ENCODE measurements at regions not wholly inside any gene's neighbourhood (a gene's known extent, or its start where the extent isn't known, plus 50 kb on each side); places are given as distances from the start of the nearest gene placed in this dataset.
"Not testable (repeated sequence)": the region's sequence is repeated elsewhere in the genome, so short reads cannot be mapped to it uniquely, and the experiment has no call there.

DNA sequence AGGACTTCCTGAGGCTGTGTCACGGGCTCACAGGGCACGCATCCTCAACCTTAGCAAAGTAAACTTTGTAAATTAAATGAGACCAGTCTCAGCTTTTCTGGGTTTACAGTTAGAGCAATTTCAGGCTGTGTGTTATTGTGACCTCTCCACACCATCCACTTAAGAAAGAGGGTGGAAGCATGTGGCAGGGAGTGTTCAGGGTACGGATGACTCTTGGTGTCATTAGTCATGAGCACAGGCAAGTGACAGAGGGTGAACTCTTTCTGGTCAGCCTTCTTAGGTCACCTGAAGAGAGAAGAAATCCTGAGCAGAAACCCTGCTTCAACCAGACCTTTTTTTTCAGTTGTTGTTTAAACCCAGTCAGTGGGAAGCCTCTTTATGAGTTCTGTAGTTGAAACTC, 207.9 kb downstream of the ICOS start:
- intact Hi-C loops (cut with DNase I) = loop anchor here (2.0 to 10.0 kb wide), 3 partner anchors 550 to 1783 kb away; no protein-coding TSS in a partner anchor

GRCh38 chr2:204145263-204145751, 208.7 kb downstream of the ICOS start:
- 3 to 5% methylated on average over 13 of the region's 13 CpGs for WGBS, 2 donors
- Histone ChIP-seq H3K4me3 (peak overlapping the region; percentile 18 to 41 (median 34)), H3K27ac (peak overlapping the region in 3 of 4 donors; percentile 20 to 35 (median 24)), H3K27me3 (no peaks in the 10 kb centered on the region), H3K4me1 (no peaks in the 10 kb centered on the region), H3K9me3 (no peaks in the 10 kb centered on the region), H3K36me3 (no peaks in the 10 kb centered on the region)
- intact Hi-C loops (cut with DNase I) = loop anchor here (2.0 to 10.0 kb wide), 3 partner anchors 167 to 1533 kb away; no protein-coding TSS in a partner anchor
- no peak for TF ChIP-seq POLR2AphosphoS5 (IDR thresholded peaks at IDR 0.05)
- TF ChIP-seq POLR2A (IDR thresholded peaks at IDR 0.05) = no peak
- peak; percentile 77 to 95 (median 83) for TF ChIP-seq CTCF (IDR thresholded peaks at IDR 0.05)
- DNase-seq = peak; percentile 88

More for the DNA sequence above, 207.9 kb downstream of the ICOS start:
- Histone ChIP-seq H3K4me1 (no peaks in the 10 kb centered on the region), H3K27me3 (no peaks in the 10 kb centered on the region), H3K4me3 (no peak overlapping the region), H3K36me3 (no peaks in the 10 kb centered on the region), H3K9me3 (no peaks in the 10 kb centered on the region), H3K27ac (no peak overlapping the region)
- DNase-seq = no peak
- WGBS, 2 donors = 92 to 94% methylated on average over 3 of the region's 3 CpGs
- TF ChIP-seq CTCF (IDR thresholded peaks at IDR 0.05) (no peak), POLR2A (IDR thresholded peaks at IDR 0.05) (no peak), EP300 (IDR thresholded peaks at IDR 0.05) (no peak), POLR2AphosphoS5 (IDR thresholded peaks at IDR 0.05) (no peak)

DNA sequence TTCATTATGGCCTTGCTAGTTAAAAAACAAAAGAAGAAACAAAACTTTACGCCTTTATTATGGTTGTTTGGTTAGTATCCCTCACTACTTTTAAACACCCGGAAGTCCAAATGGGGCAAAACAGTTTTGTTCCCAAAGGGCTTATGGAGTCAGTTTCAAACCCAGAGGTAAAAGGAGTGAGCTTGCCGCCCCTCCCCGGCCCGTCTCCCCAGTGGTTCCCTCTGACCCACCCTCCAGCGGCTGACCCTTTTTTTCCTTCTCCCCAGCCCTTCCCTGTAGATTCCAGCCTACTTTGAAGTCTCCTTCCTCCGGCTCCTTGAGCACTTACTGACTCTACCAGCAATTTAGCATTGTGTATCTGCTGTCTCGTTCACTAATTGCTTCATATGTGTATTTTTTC, 209.2 kb downstream of the ICOS start:
- Histone ChIP-seq H3K4me3 (peak overlapping the region; percentile 18 to 41 (median 34)), H3K36me3 (no peaks in the 10 kb centered on the region), H3K27ac (peak overlapping the region in 3 of 4 donors; percentile 20 to 35 (median 24)), H3K4me1 (no peaks in the 10 kb centered on the region), H3K27me3 (no peaks in the 10 kb centered on the region), H3K9me3 (no peaks in the 10 kb centered on the region)
- DNase-seq = no peak
- TF ChIP-seq POLR2A (IDR thresholded peaks at IDR 0.05) (no peak), POLR2AphosphoS5 (IDR thresholded peaks at IDR 0.05) (no peak), CTCF (IDR thresholded peaks at IDR 0.05) (no peak), EP300 (IDR thresholded peaks at IDR 0.05) (no peak)
- intact Hi-C loops (cut with DNase I) = loop anchor here (2.0 to 10.0 kb wide), 3 partner anchors 167 to 1533 kb away; no protein-coding TSS in a partner anchor
- WGBS, 2 donors = 7 to 26% methylated on average over 8 of the region's 8 CpGs

DNA sequence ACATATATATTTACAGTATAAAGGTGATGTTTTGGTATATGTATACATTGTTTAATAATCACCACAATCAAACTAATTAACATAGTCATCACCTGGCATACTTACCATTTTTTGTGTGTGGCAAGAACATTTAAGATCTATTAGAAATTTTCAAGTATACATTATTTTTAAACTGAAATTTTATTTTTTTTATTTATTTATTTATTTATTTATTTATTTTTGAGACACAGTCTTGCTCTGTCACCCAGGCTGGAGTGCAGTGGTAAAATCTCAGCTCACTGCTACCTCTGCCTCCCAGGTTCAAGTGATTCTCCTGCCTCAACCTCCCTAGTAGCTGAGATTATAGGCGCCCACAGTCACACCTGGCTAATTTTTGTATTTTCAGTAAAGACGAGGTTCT, 210.5 kb downstream of the ICOS start:
- DNase-seq, H3K27me3 ChIP-seq, H3K4me3 ChIP-seq, H3K27ac ChIP-seq, H3K9me3 ChIP-seq, H3K4me1 ChIP-seq, H3K36me3 ChIP-seq: not testable (repeated sequence)
- intact Hi-C loops (cut with DNase I) = loop anchor here (5.0 to 10.0 kb wide), 2 partner anchors 165 to 548 kb away; no protein-coding TSS in a partner anchor
- WGBS, 2 donors = 95 to 98% methylated on average over 2 of the region's 2 CpGs

DNA sequence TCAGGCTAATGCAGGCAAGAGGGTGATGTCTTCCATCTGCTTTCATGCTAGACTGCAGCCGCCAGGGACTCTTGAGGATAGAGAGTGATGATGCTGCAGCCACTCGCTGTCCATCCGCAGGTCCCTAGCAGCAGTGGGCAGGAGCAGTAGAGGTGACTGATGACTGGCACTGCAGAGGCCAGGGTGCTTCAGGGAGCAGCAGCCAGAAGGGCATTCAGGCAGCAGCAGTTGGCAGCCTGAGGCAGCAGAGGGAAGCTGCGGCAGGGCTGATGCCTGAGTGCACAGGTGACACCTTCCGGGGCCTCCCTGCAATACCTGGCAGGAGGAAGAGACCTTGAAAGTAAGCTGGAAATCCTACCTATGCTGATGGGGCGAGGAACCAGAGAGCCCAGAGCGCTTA, 214.2 kb downstream of the ICOS start:
- 71 to 77% methylated on average over 7 of the region's 7 CpGs for WGBS, 2 donors
- Histone ChIP-seq H3K27ac (no peak overlapping the region), H3K9me3 (no peaks in the 10 kb centered on the region)

More for the DNA sequence above, 214.2 kb downstream of the ICOS start:
- Histone ChIP-seq H3K4me1 (peaks cover 0 to 19% (median 14%) of the 10 kb centered on the region in 4 donors), H3K4me3 (no peak overlapping the region), H3K27me3 (no peaks in the 10 kb centered on the region), H3K36me3 (no peaks in the 10 kb centered on the region)
- DNase-seq = no peak
- intact Hi-C loops (cut with DNase I) = no loop called here
- TF ChIP-seq POLR2AphosphoS5 (IDR thresholded peaks at IDR 0.05) (no peak), POLR2A (IDR thresholded peaks at IDR 0.05) (no peak), CTCF (IDR thresholded peaks at IDR 0.05) (no peak), EP300 (IDR thresholded peaks at IDR 0.05) (no peak)
